GM19395 (cell line): ENCODE measurements at regions not wholly inside any gene's neighbourhood (a gene's known extent, or its start where the extent isn't known, plus 50 kb on each side); places are given as distances from the start of the nearest gene placed in this dataset.
A peak's percentile ranks its signal among the peaks of the same experiment; 100 is the strongest.

Source experiments
- ATAC-seq: cut with Tn5 transposase; IDR thresholded peaks from one replicate; pipeline ENCODE4 v1.9.1; 2021; ENCODE audit warnings: mild to moderate bottlenecking, moderate library complexity; ENCODE audit not compliant: unreplicated experiment

DNA sequence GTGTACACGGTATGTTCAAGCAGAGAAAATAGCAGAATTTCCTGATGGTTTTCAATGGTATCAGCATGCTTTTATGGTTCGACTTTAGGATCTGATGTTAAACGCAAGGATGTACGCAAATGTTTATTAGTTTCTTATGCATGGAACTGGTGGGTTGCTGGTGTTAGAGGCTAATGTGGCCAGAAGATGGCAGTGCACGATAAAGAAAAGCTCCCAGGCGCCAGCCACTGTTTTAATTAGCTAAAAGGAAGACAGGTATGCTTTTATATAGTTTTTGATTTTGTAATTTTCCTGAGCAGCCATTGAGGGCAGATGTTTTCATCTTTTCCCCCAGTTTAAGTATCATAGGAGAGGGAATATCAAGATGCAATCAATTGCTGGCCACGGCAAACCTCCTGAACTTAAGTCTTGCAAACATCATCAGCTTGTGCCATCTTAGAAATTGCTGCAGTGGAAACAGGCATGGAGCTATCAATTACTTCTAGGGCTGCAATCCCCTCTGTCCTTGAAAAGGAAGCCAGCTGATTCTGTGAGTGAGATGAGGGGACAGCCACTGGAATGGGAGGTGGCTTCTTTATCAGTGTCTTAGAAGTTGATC, 648.5 kb upstream of the RBFOX1 start:
- no peak for ATAC-seq

GRCh38 chr16:6682142-6682811, 650.4 kb upstream of the RBFOX1 start:
- peak; percentile 65 for ATAC-seq

DNA sequence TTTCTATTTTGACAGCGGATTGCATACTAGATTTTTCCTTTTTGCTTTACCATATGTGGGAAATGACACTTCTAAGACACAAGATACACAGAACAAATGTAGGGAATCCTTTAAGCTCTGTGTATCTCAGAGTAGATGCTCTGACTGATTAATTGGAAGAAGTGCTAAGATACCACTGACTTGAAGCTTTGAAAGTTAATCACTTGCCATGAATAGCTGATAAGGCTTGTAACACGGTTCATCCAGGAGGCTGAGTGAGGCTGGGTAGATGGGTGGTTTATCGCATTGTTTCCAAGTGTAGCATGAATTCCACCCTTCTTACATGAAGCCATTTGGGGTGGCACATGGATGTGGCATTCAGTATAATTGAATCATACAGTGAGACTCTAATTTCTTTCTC, 654.1 kb upstream of the RBFOX1 start:
- no peak for ATAC-seq

DNA sequence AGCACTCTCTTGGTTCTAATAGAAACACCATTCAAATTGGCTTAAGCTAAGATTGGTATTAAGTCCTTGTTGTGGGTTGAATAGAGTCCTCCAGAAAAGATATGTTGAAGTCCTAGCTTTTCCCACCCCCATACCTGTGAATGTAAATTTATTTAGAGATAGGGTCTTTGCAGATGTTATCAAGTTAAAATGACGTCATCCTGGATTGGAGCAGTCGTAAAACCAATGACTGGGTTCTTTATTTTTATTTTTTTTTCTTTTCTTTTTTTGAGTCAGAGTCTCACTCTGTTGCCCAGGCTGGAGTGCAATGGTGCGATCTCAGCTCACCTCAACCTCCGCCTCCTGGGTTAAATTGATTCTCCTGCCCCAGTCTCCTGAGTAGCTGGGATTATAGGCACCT, 658.6 kb upstream of the RBFOX1 start:
- ATAC-seq, result no peak

- ATAC-seq, result no peak
Measured at GRCh38 chr16:6672507-6672906, 660.1 kb upstream of the RBFOX1 start.

DNA sequence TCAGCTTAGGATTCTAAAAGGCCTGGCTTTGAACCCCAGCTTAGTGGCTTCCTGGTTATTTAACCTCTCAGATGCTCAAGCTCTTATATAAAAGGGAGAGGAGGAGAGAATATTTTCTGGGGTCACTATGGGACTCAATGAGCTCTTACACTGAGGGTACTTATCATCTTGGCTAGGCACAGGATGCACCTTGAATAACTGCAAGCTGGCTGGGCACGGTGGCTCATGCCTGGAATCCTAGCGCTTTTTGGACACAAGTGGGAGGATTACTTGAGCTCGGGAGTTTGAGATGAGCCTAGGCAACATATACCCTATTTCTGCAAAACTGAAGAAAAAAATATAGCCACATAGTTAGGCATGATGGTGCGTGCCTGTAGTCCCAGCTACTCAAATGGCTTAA, 665.3 kb upstream of the RBFOX1 start:
- ATAC-seq, result no peak

DNA sequence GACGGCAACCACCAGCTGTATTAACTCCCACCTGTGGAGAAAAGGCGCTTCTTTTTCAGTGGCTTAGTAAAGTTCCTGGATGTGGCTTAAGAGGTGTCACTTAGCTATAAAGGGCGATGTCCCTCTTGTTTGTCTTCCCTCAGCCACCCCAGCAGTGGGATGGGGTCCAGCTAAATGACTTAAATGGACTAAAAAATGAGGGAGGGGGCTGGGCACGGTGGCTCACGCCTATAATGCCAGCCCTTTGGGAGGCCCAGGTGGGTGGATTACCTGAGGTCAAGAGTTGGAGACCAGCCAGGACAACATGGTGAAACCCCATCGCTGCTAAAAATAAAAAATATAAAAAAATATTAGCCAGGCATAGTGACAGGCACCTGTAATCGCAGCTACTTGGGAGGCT, 667.5 kb upstream of the RBFOX1 start:
- ATAC-seq, result no peak

DNA sequence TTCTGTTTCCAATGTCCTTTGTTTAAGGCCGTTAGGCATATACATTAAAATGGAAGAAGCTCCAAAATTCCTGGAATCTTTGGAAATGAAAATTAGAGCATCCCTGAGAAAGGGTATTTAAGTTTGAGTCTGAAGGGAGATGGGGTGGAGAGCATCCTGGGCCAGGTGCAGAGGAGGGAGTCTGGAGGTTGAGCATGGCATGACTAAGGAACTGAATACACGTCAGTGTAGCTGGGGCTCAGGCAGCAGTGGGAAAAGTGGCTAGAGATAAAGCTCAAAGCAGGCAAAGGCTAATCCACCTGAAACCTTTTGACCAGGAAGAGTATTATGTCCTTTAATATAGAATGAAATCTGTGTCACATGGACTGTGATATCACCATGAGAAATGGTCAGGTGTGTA, 669.0 kb upstream of the RBFOX1 start:
- ATAC-seq, result no peak

DNA sequence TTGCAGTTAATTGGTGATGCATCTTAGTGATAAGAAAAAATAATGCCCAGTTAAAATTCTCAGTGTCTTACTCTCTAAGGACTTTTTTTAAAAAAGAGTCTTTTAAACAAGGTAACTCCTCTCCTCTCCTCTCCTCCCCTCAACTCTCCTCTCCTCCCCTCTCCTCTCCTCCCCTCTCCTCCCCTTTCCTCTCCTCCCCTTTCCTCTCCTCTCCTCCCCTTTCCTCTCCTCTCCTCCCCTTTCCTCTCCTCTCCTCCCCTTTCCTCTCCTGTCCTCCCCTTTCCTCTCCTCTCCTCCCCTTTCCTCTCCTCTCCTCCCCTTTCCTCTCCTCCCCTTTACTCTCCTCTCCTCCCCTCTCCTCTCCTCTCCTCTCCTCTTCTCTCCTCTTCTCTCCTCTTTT, 675.9 kb upstream of the RBFOX1 start:
- ATAC-seq, result no peak

GRCh38 chr16:6646891-6647290, 685.8 kb upstream of the RBFOX1 start:
- ATAC-seq, result no peak

DNA sequence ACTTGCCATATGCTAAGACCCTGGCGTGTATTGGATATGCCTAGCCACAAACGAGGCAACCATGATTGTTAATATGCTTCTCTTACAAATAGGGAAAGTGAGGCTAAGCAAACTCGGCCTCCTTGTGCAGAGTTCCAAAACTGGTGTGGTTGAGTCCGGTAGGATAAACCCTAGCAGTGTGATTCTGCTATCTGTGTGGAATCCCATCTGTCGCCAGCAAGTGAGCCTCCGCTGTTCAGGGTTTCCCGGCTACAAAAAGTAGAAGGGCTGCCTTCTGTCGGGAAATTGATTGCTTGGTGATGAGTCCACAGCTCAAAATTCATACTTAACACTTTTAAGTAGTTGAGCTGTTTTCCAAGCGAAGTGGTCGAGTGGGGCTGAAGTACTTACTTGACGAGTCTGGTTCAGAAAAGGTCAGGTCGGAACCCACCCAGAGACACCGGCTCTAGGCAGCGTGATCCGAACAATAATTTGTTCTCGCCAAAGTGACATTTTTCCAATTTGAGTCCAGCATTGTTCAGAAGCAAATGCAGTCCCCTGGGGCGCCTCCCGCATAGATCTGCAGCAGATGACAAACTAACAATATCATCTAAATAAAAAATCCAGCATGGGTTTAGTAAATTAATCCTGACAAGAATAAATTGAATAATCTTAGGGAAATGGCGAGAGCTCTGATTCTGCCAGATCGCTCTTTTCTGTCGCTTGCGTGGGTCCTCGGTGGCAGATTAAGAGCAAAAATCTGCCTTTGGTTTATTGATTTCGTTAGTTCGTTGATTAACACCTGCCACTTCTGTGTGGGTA, 686.7 kb upstream of the RBFOX1 start:
- ATAC-seq, result no peak

- no peak for ATAC-seq
Measured at GRCh38 chr16:6644916-6645315, 687.7 kb upstream of the RBFOX1 start.

- no peak for ATAC-seq
Measured at GRCh38 chr16:6643080-6643686, 689.5 kb upstream of the RBFOX1 start.

DNA sequence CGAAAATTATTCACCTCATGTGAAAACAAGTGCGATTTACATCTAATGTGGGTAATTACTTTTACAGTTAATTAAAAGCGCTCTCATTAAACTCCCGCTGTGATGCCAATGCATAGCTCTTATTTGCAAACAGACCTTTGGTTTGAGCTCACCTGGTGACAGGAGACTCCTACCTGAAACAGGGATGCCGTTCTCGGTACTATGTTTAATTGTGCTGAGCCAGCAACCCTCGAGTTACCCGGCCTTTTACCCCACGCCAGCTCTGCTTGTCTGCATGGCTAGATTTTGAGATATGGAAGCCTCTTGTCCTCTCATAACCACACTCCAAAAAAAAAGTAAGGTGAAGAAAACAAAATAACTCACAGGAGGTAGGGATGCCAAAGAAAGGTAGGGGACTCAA, 690.4 kb upstream of the RBFOX1 start:
- no peak for ATAC-seq

- ATAC-seq, result no peak
Measured at GRCh38 chr16:6641091-6641490, 691.6 kb upstream of the RBFOX1 start.

GRCh38 chr16:6636457-6636856, 696.2 kb upstream of the RBFOX1 start:
- no peak for ATAC-seq

GRCh38 chr16:6634151-6634550, 698.5 kb upstream of the RBFOX1 start:
- ATAC-seq, result no peak

GRCh38 chr16:6633456-6633855, 699.2 kb upstream of the RBFOX1 start:
- ATAC-seq, result no peak

DNA sequence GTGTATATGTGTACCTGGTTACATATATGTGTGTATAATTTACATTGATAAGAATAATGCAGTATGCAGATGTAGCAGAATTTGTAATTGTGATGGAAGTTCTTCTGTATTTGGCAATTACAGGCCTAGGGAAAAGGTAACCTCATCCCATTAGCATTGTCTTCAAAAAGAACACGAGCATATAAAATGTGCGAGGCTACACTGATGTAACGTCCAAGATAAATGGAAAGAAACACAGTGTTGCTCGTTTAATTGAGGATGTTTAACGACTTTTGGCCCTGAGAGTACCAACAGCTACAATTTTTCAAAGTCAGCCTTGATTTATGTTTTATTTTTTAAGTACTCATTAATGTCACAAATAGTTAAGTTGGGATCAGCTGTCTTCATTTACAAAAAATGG, 703.5 kb upstream of the RBFOX1 start:
- ATAC-seq, result no peak

DNA sequence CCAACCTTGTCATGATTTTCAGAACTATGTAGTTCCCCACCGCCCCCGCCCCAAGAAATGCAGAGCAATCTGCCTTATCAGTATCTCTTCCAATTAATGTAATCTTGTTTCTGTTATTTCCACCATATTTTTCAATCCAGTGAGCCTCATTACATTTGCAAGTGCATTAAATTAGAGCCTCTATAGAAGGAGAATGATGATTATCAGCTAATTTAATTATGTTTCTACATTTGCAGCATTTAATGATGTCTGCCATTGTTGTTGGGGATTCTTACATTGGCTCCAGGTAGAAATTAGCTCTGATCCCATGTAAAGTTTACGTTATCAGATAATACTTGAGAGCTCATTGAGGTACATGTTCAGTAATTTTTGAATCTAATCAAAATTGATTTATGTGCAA, 707.0 kb upstream of the RBFOX1 start:
- ATAC-seq, result no peak

DNA sequence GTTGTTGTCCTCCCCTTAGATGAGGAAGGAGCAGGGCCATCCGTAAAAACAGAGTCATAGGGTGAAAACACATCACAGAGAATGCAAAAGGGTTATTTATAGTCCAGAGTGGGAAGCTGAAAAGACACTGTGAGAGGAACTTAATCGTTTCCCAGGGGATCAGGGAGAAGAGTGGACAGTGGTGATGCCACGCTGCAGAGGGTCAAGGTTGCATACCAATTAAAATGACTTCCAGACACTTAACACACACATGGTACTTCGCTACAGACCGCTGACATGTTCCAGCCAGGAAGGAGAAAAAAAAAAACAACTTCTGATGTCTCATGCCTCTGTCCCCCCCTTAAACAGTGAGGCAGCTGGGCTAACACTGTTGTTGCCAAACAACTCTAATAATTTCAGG, 713.8 kb upstream of the RBFOX1 start:
- no peak for ATAC-seq

GRCh38 chr16:6616746-6617145, 715.9 kb upstream of the RBFOX1 start:
- no peak for ATAC-seq
